Hematopoietic multipotent progenitor cell treated with erythropoietin and hydrocortisone succinate and interleukin-3 and kit ligand, for 17 days (in vitro differentiated cells): ENCODE measurements at regions not wholly inside any gene's neighbourhood (a gene's known extent, or its start where the extent isn't known, plus 50 kb on each side); places are given as distances from the start of the nearest gene placed in this dataset.

Experiments
- DNase-seq: peaks from one replicate; pipeline ENCODE4 v3.0.0-alpha.2; 2015; ENCODE audit warnings: low spot score

DNA sequence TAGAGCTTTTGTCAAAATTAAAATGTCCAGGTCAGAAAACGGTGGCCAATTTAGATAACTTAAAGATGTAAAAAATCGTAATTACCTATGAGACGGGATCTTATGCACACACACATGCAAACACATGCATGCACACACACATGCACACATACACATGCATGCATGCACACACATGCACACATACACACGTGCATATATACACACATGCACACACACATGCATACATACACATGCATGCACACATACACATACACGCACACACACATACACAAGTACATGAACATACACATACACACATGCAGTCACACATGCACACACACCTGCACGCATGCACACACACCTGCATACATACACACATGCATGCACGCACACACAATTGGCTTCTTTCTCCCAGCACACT lies 362.0 kb downstream of the IRX1 start:
- no peak for DNase-seq

DNA sequence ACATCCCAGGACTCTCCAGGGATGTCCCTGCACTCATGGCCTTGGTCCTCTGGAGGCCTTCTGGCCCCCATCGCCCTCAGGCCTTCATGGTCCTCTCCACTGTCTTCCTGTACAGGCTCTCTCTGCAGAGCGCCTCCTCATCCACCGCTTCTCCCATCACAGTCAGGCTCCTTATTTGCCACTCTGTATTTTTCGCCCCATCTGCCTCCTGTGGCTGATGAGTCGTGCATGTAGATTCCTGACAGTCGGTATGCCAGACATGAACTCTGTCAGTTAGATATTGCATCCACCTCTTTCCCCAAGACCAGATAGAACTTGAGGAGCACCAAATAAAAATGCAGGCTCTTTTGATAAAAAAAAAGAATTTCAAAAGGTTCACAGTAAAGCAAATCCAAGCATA lies 362.8 kb downstream of the IRX1 start:
- DNase-seq: no peak

DNA sequence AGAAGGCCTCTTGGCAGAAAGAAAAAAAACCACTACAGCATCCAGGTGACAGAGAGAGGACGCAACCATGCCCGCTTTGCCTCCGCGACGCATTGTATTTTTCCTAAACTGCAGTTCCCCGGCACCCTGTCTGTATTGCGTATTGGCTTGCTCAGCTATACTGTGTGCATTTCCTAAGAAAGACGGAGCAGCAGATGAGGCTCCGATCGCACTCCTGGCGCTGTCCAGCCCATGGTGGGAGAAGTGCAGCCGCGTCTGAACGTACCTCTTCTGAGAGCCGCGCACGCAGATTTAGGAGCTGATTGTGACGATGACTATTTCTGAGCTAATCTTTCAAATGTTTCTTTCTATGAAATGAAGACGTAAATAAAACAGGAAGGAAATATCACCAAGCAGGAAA lies 366.5 kb downstream of the IRX1 start:
- no peak for DNase-seq

DNA sequence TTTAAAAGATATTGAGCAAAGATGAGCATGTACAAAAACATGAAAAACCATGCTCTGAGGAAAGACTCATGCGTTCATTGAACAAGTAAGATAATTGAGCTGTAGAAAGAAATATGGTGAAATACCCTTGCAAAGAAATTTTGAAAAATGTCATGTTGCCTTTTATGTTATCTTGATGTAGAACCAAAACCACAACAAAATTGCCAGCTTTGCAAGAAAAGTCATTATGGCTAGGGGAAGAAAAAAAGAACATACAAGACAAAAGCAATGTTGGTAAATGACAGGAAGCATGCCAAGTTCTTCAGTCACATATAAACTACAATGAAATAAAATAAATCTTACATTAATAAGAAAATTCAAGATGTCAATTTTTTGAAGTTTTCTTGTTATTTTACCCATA lies 368.0 kb downstream of the IRX1 start:
- no peak for DNase-seq

DNA sequence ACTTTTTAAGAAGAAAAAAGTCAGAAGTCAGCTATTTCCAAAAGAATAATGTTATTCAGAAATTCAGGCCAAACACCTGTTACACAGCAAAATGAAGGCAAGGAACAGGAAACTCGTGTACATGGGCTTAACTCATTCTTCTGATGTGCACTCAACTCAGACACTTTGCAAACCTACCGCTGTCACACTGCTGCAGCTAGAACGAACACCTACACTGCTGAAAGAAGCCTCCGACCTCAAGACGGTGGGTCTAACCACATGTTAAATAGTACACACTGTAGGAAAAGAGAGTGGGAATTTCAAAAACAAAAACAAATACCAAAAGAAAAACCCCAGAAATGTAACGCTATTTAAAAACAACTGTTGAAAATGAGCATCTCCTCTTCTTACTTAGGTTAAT lies 384.5 kb downstream of the IRX1 start:
- DNase-seq: no peak

DNA sequence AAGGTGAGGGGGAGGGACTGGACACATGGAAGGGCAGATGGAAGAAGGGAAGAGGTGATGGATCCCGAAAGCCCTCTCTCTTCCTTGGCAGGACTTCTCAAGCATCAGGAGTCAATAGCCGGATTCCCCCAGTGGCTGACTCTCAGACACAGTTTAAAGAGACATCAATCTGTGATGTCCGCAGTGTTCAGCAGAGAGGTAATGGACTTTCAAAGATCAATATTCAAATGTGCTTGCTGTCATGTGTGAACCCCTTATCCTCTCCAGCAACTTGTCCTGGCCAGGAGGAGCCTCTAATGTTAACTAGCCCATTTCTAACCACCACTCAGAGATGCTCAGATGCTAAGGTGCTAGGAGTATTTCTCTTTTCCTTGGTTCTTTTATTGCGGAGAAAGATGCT lies 392.2 kb downstream of the IRX1 start:
- DNase-seq: no peak

DNA sequence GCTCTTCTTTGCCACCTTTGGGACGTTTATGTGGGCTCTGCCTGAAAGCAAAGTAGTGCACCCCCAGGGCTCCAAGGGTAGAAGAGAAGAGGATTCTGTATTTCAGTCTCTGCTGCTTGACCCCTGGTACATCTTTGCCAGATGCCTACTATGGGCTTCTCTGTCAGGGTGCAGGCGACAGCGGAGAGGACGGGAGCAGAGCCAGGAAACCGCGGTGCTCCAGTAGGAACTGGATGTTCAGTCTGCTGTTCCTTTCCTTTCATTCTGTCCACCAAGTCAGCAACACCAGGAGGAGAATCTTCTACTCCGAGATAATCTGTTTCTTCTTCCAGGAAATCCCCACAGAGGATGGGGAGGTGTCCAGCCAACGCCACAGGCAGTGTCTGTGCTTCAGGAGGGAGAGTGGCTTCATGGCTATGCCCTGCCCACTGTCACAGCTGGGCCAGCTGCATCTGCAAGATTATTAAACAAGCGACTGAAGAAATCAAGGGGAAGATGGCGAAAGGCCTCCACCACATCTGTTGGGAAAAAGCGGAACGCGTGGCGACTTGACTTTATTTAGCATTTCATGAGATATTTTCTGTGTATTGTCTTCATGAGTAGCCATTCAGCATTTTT lies 398.3 kb downstream of the IRX1 start:
- DNase-seq: no peak

DNA sequence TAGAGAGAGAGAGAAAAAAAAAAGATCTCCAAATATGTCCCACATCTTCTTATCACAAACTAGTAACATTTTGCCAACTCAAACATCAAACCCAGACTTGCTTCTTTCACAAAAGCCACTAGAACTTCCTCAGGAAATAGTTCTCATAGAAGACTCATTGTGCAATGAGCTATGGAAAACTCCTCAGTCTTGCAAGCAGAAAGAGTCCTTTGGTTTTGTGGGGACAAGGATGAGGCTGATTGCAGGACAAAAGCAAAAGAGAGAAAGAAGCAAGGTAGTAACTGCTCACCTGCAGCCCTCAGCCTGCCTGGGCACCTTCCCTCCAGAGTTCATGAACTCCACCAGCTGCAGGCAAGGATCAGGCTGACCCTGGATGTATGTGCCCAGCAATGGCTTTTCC lies 399.0 kb downstream of the IRX1 start:
- DNase-seq: no peak

DNA sequence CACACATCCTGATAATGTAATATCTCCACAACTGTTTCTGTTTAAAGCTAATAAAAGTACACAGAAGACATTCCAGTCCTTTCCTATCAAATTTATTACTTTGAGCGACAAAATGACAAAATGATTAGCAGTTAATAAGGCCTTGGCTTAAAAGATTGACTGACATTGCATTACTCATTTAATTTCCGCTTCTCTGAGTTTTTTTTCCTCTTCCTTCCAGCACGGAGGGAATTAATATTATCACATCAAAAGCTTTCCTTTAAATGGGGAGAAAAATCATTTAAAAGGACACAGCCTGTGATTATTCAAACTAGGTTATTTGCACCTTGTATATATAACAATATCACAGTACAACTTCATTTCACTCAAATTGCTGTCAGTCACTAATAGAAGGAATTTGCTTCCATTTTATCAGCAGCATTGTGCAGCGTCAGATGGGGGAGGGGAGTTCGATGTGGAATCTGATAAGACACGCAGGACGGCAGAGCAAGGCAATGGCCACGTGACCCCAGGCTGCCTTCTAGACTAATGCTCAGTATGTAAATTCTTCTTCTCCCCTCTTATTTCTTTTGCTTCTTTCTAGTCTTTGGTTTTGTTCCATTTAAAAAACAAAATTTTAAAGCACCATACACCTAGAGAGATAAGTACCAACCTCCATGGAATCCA lies 400.5 kb downstream of the IRX1 start:
- no peak for DNase-seq

DNA sequence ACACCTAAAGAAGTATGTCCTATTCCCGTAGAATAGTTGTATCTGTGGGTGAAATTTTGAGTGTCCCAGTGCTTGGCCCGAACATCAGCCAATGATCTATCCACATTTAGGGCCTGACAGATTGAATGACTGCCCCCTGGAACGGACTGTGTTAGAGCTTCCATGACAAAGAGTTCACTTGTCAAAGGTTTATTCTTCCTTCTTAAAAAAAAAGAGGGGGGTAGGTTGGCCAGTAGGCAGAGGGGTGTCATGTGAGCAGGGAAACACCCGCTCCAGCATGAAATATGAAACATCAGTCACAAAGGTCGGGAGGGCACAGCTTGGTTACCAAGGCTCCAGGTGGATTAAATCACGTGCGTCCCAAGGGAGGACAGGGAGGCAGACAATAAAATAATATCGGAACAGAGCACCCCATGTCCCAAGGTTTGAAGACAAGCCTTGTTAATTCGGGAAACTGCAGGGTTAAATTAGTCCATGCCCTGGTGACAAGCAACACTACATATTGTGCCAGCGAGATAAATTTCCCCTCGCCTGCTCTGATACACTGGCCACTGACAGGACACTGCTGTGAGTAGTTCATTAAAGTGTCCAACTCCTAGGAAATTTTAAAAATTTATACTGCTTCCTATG lies 401.2 kb downstream of the IRX1 start:
- no peak for DNase-seq

DNA sequence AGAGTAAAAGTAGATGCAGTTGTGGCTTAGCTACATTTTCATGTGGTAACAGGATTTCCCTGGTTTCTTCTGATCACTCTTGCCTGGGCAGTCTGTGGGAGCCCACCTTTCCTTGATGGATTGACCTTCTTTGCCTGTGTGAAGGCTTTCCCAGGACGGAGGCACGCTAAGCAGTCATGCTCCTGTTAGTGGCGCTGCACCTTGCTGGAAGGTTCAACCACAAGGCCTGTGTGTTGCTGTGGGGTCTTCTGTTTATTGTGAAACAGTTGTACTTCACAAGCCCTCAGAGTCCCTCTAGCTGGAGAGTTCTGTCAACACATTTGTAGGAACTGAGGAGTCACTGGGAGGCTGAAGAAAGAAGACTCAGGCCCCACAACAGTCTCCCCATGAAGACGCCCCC lies 402.0 kb downstream of the IRX1 start:
- DNase-seq: no peak

DNA sequence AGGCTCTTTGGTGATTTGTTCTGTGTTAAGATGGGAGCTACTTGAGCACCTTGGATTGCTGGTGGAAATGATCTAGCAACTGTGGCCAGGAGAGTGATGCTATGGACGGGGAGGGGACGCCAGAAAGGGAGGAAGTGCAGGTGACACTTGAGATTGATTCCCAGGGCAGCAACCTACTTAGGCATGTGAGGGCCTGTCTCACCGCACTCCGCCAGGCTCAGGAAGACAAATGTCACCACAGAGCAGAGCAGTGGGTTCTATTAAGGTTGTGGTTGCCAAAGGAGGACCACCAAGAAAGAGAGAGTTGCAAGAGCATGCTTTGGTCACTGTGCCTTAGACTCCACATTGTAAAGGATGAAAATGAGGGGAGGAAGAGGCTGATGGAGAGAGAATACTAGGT lies 404.3 kb downstream of the IRX1 start:
- DNase-seq: no peak

DNA sequence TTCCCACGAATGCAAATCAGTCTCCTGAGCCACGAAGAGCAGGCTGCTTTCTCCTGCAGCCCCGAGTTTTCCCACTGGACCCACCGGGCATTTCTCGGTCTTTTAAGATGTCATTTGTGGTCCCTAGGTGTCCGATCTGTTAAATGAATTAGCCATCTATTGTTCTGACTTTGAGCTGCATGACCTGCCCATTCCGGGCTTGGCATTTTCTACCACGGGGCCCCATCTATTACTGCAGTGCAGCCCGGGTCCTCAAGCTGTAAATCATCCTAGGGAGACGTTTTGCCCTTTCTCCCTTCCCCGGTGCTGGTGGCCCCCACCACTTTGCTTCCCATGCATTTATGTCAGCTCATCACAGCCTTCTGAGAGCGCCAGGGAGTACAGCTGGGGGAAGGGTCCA lies 405.4 kb downstream of the IRX1 start:
- DNase-seq: no peak

DNA sequence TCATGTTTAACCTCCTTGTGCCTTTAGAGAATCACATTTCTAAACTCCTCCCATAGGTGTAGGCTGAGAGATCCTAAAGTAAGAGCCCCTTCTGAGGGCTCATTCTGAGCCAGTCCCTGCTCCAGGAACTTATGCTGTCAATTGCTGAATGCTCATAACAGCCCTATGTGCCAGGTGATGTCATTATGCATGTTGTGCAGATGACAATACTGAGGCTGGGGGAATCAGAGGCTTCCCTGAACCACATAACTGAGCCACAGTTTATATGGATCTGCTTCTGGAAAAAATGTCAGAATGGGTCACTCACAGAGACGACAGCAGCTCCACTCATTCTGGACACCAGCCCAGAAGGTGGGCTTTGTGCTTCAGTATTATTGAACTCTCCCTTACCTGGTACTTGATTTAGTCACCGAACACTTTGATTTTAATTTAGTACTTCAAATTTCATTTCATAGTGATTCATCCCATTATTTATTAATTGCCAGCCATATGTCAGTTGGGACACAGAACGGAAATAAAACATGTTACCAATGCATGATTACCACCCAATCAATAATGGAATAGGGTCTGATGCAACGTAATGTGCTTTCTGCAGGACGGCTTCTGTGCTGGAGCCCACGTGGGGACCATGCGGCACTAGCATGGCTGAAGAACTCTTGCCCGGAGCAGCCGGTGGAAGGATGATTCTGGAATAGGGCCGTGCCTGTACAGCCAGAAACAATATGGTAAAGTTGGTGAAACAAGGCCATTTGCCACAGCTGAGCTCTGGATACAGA lies 406.3 kb downstream of the IRX1 start:
- DNase-seq: no peak

DNA sequence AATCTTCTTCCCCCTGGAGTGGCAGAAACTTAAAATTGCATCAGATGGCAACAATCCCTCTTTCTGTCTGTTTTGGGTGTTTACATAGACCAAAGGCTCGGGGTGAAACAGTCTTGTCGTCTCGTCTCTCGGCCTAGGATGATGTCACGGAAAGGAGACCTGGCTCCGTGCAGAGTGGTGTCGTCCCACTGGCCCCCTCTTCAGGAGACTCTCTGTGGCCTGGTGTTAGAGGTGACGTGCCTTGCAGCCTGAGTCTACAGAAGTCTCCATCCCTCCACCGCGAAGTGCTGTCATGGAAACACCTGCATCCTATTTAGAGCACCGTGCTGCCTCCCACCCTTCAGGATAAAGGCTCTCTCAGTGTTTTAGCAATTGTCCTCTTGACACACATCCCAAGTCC lies 409.7 kb downstream of the IRX1 start:
- no peak for DNase-seq

DNA sequence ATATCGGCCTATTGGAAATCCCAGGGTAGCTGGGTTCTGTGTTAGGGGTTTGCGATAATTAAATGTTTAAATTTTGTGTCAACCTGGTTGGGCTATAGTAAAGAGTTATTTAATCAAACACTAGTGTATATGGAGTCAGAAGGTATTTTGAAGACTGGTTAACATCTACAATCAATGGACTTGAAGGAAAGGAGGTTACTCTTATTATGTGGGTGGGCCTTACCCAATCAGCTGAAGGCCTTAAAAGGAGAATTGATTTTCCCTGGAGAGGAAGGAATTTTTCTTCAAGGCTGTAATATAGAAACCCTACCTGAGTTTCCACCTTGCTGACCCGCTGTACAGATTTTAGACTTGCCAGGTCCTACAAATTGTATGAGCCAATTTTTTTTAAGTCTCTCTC lies 411.4 kb downstream of the IRX1 start:
- DNase-seq: no peak

DNA sequence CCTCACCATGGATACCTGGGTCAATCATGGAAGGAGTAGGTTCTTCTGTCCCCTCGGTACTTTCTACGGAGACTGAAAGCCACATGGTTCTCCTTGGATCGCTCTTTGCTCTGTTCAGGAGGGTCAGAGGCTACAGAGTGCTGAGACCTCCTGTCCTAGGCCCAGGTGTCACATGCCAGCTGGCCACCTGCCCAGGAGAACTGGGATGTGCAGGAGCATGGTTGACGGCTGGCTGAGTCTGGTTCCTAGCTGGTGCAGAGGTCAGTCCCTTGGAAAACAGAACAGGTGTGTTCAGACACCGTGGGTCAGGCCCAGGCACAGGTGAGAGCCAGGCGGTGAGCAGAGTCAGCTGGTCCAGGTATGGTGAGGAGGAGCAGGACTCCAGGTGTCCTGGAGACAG lies 416.3 kb downstream of the IRX1 start:
- DNase-seq: no peak

DNA sequence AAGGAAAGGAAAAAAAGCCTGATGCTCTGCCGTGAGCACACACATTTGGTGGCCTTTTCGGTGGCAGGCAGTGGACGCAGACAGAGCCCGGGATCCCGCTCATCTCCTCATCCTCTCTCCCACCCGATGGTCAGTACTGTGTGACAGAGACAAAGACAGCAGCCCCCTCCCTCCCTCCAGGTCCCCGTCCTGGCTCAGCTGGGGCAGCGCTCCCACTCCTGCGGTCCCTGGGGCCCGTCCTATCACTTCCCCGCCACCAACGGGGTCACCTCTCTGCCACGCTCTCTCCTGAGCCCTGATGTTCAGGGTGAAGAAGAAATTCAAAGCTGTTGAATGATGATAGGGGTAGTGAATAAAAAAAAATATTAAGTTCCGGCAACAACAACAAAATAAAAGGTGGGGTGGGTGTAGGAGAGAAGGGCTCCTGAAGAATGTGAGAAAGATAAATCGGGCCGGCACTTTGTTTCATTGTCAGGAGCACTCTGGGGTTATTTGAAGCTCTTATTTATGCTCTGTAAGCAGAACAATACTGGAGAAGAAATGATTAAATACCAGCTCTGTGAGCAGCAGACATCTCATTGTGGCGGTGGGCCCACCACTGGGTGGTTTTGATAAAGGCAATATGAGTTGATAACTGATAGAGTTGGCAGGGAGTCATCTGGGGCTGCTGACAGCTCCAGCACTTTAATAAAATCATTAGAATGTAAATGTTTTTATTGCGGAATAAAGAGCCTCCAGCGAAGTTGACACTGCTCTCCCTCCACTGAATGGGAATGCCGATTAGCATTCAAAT lies 417.7 kb downstream of the IRX1 start:
- no peak for DNase-seq

DNA sequence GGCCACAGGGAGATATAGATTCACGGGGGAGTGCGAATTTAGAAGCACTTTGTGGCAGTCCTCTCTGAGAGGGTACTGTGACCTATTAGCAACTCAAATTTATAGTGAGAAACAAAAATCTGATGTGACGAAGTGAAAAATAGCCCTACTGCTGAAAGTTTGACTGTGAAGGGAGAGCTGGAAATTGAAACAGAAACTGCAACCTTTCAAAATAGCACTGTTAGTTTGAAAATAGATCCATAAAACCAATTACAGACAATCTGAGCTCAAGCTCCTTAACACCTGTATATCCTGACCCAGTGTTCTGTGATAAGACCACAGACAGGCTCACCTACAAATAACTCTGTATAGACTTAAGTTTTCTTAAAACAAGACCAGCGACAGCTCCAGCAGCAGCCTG lies 420.1 kb downstream of the IRX1 start:
- DNase-seq: no peak

DNA sequence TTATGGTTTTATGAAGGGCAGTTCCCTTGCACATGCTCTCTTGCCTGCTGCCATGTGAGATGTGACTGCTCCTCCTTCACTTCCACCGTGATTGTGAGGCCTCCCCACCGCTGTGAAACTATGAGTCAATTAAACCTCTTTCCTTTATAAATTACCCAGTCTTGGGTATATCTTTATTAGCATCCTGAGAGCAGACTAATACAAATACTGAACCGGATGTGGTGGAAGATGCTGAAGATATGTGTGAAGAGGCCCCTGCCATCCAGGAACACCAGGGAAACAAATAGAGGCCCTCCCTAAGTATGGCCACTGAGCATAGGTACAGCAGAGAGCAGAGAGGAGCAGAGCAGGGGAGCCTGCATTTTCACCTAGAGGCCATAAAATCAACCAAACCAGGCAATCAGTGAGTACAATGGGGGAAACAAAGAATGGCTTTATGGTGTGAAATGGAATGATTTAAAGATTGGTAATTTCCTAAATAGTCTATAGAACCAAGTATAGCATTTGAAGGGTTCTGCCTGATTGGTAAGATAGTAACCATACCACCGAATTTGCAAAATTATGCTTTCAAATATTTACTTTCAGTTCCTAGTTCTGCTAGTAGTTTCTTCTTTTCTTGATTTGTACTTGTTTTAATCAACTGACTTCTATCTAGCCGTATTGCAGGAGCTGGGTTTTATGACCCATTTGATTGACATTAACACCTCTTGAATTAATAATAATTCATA lies 421.6 kb downstream of the IRX1 start:
- DNase-seq: no peak

DNA sequence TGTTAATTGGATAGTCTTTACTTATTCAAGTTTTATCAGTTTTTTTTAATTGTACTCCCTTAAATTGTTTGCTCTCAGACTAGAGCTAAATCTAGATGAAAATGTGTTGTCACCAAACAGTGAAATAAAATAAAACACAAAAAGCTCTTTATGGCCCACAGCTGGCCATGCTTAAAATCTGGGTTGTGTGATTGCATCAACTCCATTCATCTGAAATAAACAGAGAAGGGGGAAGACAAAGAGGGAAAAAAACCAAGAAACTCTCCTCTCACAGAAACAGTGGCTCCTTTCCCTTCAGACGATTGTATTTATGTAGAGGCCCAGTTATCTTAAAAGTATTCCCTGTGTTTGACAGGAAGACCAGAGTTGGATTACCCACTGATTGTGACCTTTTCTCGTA lies 422.4 kb downstream of the IRX1 start:
- DNase-seq: no peak
